IMR-90 (cell line): ENCODE measurements at regions not wholly inside any gene's neighbourhood (a gene's known extent, or its start where the extent isn't known, plus 50 kb on each side); places are given as distances from the start of the nearest gene placed in this dataset.

Experiments
- ATAC-seq: fragments of 200-7000 bp; cut with Tn5 transposase; 2 replicates; pipeline ENCODE4 v1.9.1; 2020; ENCODE audit warnings: low read depth, mild to moderate bottlenecking, moderate library complexity
- BruUV-seq: library from RNA; stranded (reverse); fragments of 400-500 nt; replicated peaks from 2 replicates; lab custom pipeline; 2021; lab: Mats Ljungman, UMichigan
- CTCF ChIA-PET: fragments of 300-600 bp; formaldehyde crosslinking; extraction: SDS; loops from one replicate; lab custom pipeline; 2021; ENCODE audit warnings: antibody characterized with exemption; lab: Yijun Ruan, JAX
- POLR2A ChIA-PET: fragments of 300-600 bp; sonication (Branson Sonifier 250); formaldehyde crosslinking; loops from one replicate; lab custom pipeline; 2022; ENCODE audit warnings: antibody characterized with exemption; ENCODE audit not compliant: unreplicated experiment; lab: Charles Lee
- DNase-seq: peaks from one replicate; pipeline ENCODE4 v3.0.0; 2013
- H2AFZ ChIP-seq: replicated peaks from 2 replicates; pipeline ENCODE3; 2013; ENCODE audit warnings: low read length, mild to moderate bottlenecking; ENCODE audit not compliant: poor library complexity
- H2AK5ac ChIP-seq: 2 replicates; pipeline ENCODE4 v1.6.1; 2013; ENCODE audit warnings: low read depth, low read length, inconsistent platforms
- H2AK9ac ChIP-seq: replicated peaks from 2 replicates; pipeline ENCODE3; 2013; ENCODE audit warnings: mild to moderate bottlenecking, low read depth, low read length, moderate library complexity; ENCODE audit not compliant: poor library complexity
- H2BK120ac ChIP-seq: 2 replicates; pipeline ENCODE4 v1.6.1; 2013; ENCODE audit warnings: low read depth, low read length, inconsistent platforms
- H2BK15ac ChIP-seq: 3 replicates; pipeline ENCODE4 v1.6.1; 2013; ENCODE audit warnings: low read depth, low read length, inconsistent platforms
- H2BK20ac ChIP-seq: 2 replicates; pipeline ENCODE4 v1.6.1; 2013; ENCODE audit warnings: low read depth, mild to moderate bottlenecking, inconsistent platforms, low read length, moderate library complexity
- H2BK5ac ChIP-seq: 2 replicates; pipeline ENCODE4 v1.6.1; 2013; ENCODE audit warnings: mild to moderate bottlenecking, low read depth, low read length, inconsistent platforms; ENCODE audit not compliant: poor library complexity, severe bottlenecking
- H3K14ac ChIP-seq: replicated peaks from 2 replicates; pipeline ENCODE4 v1.6.1; 2013; ENCODE audit warnings: low read depth, low read length, inconsistent platforms
- H3K18ac ChIP-seq: 2 replicates; pipeline ENCODE4 v1.6.1; 2013; ENCODE audit warnings: low read depth, low read length, control low read depth
- H3K23ac ChIP-seq: 2 replicates; pipeline ENCODE4 v1.6.1; 2013; ENCODE audit warnings: low read depth, low read length, inconsistent platforms
- H3K27ac ChIP-seq: 2 replicates; pipeline ENCODE4 v1.5.1; 2013; ENCODE audit warnings: mild to moderate bottlenecking, control low read depth, low read length; ENCODE audit not compliant: insufficient read depth
- H3K27me3 ChIP-seq: 2 replicates; pipeline ENCODE4 v1.6.1; 2013; ENCODE audit warnings: low read length; ENCODE audit not compliant: control insufficient read depth, insufficient read depth
- H3K36me3 ChIP-seq: 2 replicates; pipeline ENCODE4 v1.6.1; 2013; ENCODE audit warnings: low read length, mixed read lengths; ENCODE audit not compliant: control insufficient read depth, insufficient read depth
- H3K4ac ChIP-seq: 2 replicates; pipeline ENCODE4 v1.6.1; 2013; ENCODE audit warnings: low read depth, low read length, inconsistent platforms
- H3K4me1 ChIP-seq: 2 replicates; pipeline ENCODE4 v1.6.1; 2013; ENCODE audit warnings: low read length, mixed read lengths; ENCODE audit not compliant: control insufficient read depth, insufficient read depth
- H3K4me2 ChIP-seq: 2 replicates; pipeline ENCODE4 v1.6.1; 2013; ENCODE audit warnings: low read depth, mild to moderate bottlenecking, control low read depth, low read length, moderate library complexity
- H3K4me3 ChIP-seq: 2 replicates; pipeline ENCODE4 v1.5.1; 2013; ENCODE audit warnings: low read depth, mild to moderate bottlenecking, control low read depth, low read length, moderate library complexity; ENCODE audit not compliant: insufficient read depth
- H3K56ac ChIP-seq: 2 replicates; pipeline ENCODE4 v1.6.1; 2013; ENCODE audit warnings: low read length, inconsistent platforms; ENCODE audit not compliant: insufficient read depth; ENCODE audit errors: extremely low read depth
- H3K79me1 ChIP-seq, 2 experiments: 2 replicates each; pipeline ENCODE4 v1.6.1; 2013; ENCODE audit warnings: low read length in 2 of 2, inconsistent platforms in 1 of 2, low read depth in 1 of 2
- H3K9ac ChIP-seq: 2 replicates; pipeline ENCODE4 v1.6.1; 2013; ENCODE audit warnings: low read depth, low read length, control low read depth
- H3K9me1 ChIP-seq: 2 replicates; pipeline ENCODE4 v1.6.1; 2013; ENCODE audit warnings: low read length, inconsistent platforms; ENCODE audit not compliant: insufficient read depth
- H3K9me3 ChIP-seq: 2 replicates; pipeline ENCODE4 v1.6.1; 2013; ENCODE audit warnings: low read length; ENCODE audit not compliant: control insufficient read depth, insufficient read depth
- H4K20me1 ChIP-seq: 2 replicates; pipeline ENCODE4 v1.6.1; 2013; ENCODE audit warnings: low read length, inconsistent platforms; ENCODE audit not compliant: insufficient read depth
- H4K5ac ChIP-seq: 2 replicates; pipeline ENCODE4 v1.6.1; 2013; ENCODE audit warnings: mild to moderate bottlenecking, low read depth, low read length, control low read depth
- H4K8ac ChIP-seq, 2 experiments: 2 replicates each; pipeline ENCODE4 v1.6.1; 2013; ENCODE audit warnings: low read depth in 2 of 2, low read length in 2 of 2, control low read depth in 1 of 2, inconsistent platforms in 1 of 2
- H4K91ac ChIP-seq: 2 replicates; pipeline ENCODE4 v1.6.1; 2013; ENCODE audit warnings: low read depth, low read length, inconsistent platforms; ENCODE audit not compliant: insufficient read depth
- BHLHE40 ChIP-seq: fragments of 150-350 bp; IDR thresholded peaks from 2 replicates; pipeline ENCODE4 v1.6.1; 2016; ENCODE audit warnings: mild to moderate bottlenecking, low read depth, low read length
- FOS ChIP-seq: fragments of 150-350 bp; IDR thresholded peaks from 2 replicates; pipeline ENCODE4 v1.6.1; 2016; ENCODE audit warnings: low read depth, low read length
- POLR2A ChIP-seq: IDR thresholded peaks from 2 replicates; pipeline ENCODE4 v1.6.1; 2012; ENCODE audit warnings: mild to moderate bottlenecking, low read depth, low read length
- RCOR1 ChIP-seq: IDR thresholded peaks from 2 replicates; pipeline ENCODE4 v1.6.1; 2012; ENCODE audit warnings: mild to moderate bottlenecking, low read length, improper control_type of control experiment; ENCODE audit not compliant: insufficient replicate concordance
- RFX5 ChIP-seq: IDR thresholded peaks from 2 replicates; pipeline ENCODE4 v1.8.0; 2012; ENCODE audit warnings: low read depth, mild to moderate bottlenecking, low read length, moderate library complexity
- WGBS, 2 experiments: methylation state at CpG; one replicate each; pipeline versions ENCODE4 v1.1.5 to v1.1.7; 2013; ENCODE audit warnings: missing lambda C conversion rate in 2 of 2; ENCODE audit not compliant: insufficient read length in 1 of 2; ENCODE audit errors: extremely low coverage in 2 of 2; 5-methylcytosine and 5-hydroxymethylcytosine counted together
- dilution Hi-C: fragments of 300-500 bp; cut with HindIII; formaldehyde crosslinking; loops from one replicate; pipeline ENCODE4 v1.14.3; 2018; ENCODE audit warnings: low sequenced_read_pairs; ENCODE audit not compliant: unreplicated experiment
- in situ Hi-C: fragments of 300-500 bp; cut with MboI; formaldehyde crosslinking; loops from 3 replicates; pipeline ENCODE4 v1.14.3; 2019; ENCODE audit warnings: low sequenced_read_pairs, inconsistent platforms, mixed read lengths
- intact Hi-C: fragments of 100-400 bp; cut with micrococcal nuclease; formaldehyde crosslinking; loops from 2 replicates; pipeline ENCODE4 v1.10.0; 2022
- TF ChIP-seq, protein P1 (sequence below): fragments of 150-350 bp; IDR thresholded peaks from 2 replicates; pipeline ENCODE4 v1.6.1; 2016; ENCODE audit warnings: low read depth, mild to moderate bottlenecking, low read length, moderate library complexity, borderline replicate concordance
- TF ChIP-seq, protein P2 (sequence below): conservative IDR thresholded peaks from 2 replicates; pipeline ENCODE4 v1.5.1; 2012; ENCODE audit warnings: mild to moderate bottlenecking, low read depth, low read length, improper control_type of control experiment

DNA sequence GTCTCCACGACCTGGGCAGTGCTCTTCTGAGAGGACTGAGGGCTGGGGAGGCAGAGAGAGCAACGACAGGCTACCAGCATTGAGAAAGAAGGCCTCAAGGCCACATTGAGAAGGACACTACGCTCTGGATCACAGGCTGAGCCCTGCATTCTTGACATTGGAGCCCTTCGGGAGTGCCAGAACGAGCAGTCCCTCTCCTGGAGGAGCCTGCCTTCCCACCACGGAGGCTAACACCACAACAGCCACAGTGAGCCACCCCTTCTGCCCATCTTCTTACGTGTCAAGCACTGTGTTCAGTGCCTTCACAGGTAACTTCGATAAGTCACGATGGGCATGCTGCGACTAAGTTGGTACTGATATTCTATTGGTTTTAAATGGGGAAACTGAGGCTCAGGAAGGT, 267.8 kb downstream of the RPS24 start:
- Histone ChIP-seq H2BK5ac (no peak overlapping the region), H2AK9ac (no peak overlapping the region), H3K56ac (no peak overlapping the region), H2AK5ac (peak overlapping the region; percentile 23; the same call in 1 of the 2 replicates), H4K5ac (no peak overlapping the region), H3K36me3 (no peaks in the 10 kb centered on the region), H2BK15ac (0 out of 3 replicates have a peak overlapping the region, but pooled peaks have one; percentile 49), H3K27ac (no peak overlapping the region), H3K9me3 (no peaks in the 10 kb centered on the region; the same call in 1 of the 2 replicates), H2BK120ac (no peak overlapping the region), H4K8ac (no peak overlapping the region), H3K79me1 (no peaks in the 10 kb centered on the region), H2AFZ (peak overlapping the region; percentile 30), H3K23ac (no peak overlapping the region), H3K9me1 (peaks cover 10% of the 10 kb centered on the region), H2BK20ac (peak overlapping the region; percentile 6; the same call in 1 of the 2 replicates), H3K27me3 (0 out of 2 replicates have a peak, but pooled peaks cover 2% of the 10 kb centered on the region), H3K4me2 (no peak overlapping the region), H3K18ac (no peak overlapping the region), H3K4me3 (no peak overlapping the region), H3K9ac (no peak overlapping the region), H4K91ac (no peak overlapping the region), H3K4me1 (peaks cover 3% of the 10 kb centered on the region; the same call in 1 of the 2 replicates), H4K20me1 (no peaks in the 10 kb centered on the region; the same call in 1 of the 2 replicates), H3K14ac (no peak overlapping the region), H3K4ac (peak overlapping the region; percentile 1; the same call in 1 of the 2 replicates)
- ATAC-seq = no peak
- dilution Hi-C loops = no loop called here
- TF ChIP-seq BHLHE40 (no peak), FOS (no peak), RFX5 (no peak), POLR2A (no peak), RCOR1 (no peak)
- TF ChIP-seq, protein P1, sequence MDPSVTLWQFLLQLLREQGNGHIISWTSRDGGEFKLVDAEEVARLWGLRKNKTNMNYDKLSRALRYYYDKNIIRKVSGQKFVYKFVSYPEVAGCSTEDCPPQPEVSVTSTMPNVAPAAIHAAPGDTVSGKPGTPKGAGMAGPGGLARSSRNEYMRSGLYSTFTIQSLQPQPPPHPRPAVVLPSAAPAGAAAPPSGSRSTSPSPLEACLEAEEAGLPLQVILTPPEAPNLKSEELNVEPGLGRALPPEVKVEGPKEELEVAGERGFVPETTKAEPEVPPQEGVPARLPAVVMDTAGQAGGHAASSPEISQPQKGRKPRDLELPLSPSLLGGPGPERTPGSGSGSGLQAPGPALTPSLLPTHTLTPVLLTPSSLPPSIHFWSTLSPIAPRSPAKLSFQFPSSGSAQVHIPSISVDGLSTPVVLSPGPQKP = no peak
- TF ChIP-seq, protein P2, sequence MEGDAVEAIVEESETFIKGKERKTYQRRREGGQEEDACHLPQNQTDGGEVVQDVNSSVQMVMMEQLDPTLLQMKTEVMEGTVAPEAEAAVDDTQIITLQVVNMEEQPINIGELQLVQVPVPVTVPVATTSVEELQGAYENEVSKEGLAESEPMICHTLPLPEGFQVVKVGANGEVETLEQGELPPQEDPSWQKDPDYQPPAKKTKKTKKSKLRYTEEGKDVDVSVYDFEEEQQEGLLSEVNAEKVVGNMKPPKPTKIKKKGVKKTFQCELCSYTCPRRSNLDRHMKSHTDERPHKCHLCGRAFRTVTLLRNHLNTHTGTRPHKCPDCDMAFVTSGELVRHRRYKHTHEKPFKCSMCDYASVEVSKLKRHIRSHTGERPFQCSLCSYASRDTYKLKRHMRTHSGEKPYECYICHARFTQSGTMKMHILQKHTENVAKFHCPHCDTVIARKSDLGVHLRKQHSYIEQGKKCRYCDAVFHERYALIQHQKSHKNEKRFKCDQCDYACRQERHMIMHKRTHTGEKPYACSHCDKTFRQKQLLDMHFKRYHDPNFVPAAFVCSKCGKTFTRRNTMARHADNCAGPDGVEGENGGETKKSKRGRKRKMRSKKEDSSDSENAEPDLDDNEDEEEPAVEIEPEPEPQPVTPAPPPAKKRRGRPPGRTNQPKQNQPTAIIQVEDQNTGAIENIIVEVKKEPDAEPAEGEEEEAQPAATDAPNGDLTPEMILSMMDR = no peak
- ChIA-PET POLR2A (no interaction called here), CTCF (interaction anchor here (0.6 to 1.4 kb wide), 2 partner anchors 90 to 92 kb away, joined by 3 to 4 read pairs; no protein-coding TSS in a partner anchor)
- intact Hi-C loops = loop anchor here (5.0 to 10.0 kb wide), 3 partner anchors 89 to 673 kb away; no protein-coding TSS in a partner anchor
- in situ Hi-C loops = loop anchor here (10.0 kb wide), 1 partner anchor 257 kb away; no protein-coding TSS in a partner anchor
- no peak for DNase-seq
- 80% methylated on average over 2 of the region's 10 CpGs; no CpG with 5 or more reads in 1 of the 2 experiments for WGBS, 2 experiments
- no TSS peak for BruUV-seq
